ENCODE measurements at regions not wholly inside any gene's neighbourhood (a gene's known extent, or its start where the extent isn't known, plus 50 kb on each side); places are given as distances from the start of the nearest gene placed in this dataset.

GRCh38 chr10:124211921-124212320 is 118.5 kb upstream of the CHST15 start:
- H3K36me3 ChIP-seq: no peaks in the 10 kb centered on the region
- DNase-seq: no peak
- no peak overlapping the region for H3K4me3 ChIP-seq (ENCODE audit: low read depth, low read length)
- H3K27me3 ChIP-seq (ENCODE audit: insufficient read depth, low read depth, severe bottlenecking): no peaks in the 10 kb centered on the region
- peaks cover 6% of the 10 kb centered on the region for H3K9me3 ChIP-seq (ENCODE audit: severe bottlenecking)
- no peak overlapping the region for H3K27ac ChIP-seq
- TF ChIP-seq CTCF (IDR thresholded peaks at IDR 0.05; ENCODE audit: low read depth, low read length): no peak

GRCh38 chr10:124210263-124210662 is 116.9 kb upstream of the CHST15 start:
- no peak for TF ChIP-seq CTCF (IDR thresholded peaks at IDR 0.05; ENCODE audit: low read depth, low read length)
- Histone ChIP-seq H3K27me3 (ENCODE audit: insufficient read depth, low read depth, severe bottlenecking) (no peaks in the 10 kb centered on the region), H3K27ac (no peak overlapping the region), H3K9me3 (ENCODE audit: severe bottlenecking) (peaks cover 6% of the 10 kb centered on the region), H3K4me3 (ENCODE audit: low read depth, low read length) (no peak overlapping the region), H3K36me3 (no peaks in the 10 kb centered on the region)
- no peak for DNase-seq

GRCh38 chr10:124207391-124207790 is 114.0 kb upstream of the CHST15 start:
- no peaks in the 10 kb centered on the region for H3K27me3 ChIP-seq (ENCODE audit: insufficient read depth, low read depth, severe bottlenecking)
- peaks cover 6% of the 10 kb centered on the region for H3K9me3 ChIP-seq (ENCODE audit: severe bottlenecking)
- no peak overlapping the region for H3K27ac ChIP-seq
- TF ChIP-seq CTCF (IDR thresholded peaks at IDR 0.05; ENCODE audit: low read depth, low read length): no peak
- no peak overlapping the region for H3K4me3 ChIP-seq (ENCODE audit: low read depth, low read length)
- no peaks in the 10 kb centered on the region for H3K36me3 ChIP-seq
- DNase-seq: no peak

GRCh38 chr10:124206616-124207015 is 113.2 kb upstream of the CHST15 start:
- TF ChIP-seq CTCF (IDR thresholded peaks at IDR 0.05; ENCODE audit: low read depth, low read length): no peak
- Histone ChIP-seq H3K4me3 (ENCODE audit: low read depth, low read length) (no peak overlapping the region), H3K27me3 (ENCODE audit: insufficient read depth, low read depth, severe bottlenecking) (no peaks in the 10 kb centered on the region), H3K27ac (no peak overlapping the region), H3K36me3 (no peaks in the 10 kb centered on the region), H3K9me3 (ENCODE audit: severe bottlenecking) (peaks cover 6% of the 10 kb centered on the region)
- DNase-seq: no peak

DNA sequence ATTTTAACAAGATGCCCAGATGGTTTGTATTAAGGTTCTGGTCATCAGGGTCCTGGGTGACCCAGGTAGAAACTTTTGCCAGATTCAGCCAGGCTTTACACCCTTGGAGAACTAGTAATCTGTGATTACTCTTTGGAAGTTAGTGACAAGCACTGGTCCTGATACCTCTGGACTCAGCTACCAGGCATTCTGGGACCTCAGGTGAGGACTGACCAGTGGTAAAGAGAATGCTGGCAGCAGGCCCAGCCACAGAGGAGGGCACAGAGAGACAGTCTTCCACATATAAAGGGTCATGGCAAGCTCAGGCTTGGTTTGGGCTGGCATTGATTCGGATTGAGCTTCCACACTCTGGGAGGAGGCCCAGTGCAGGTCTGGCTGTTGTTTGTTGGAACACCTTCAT is 112.0 kb upstream of the CHST15 start:
- Histone ChIP-seq H3K36me3 (no peaks in the 10 kb centered on the region), H3K9me3 (ENCODE audit: severe bottlenecking) (peaks cover 6% of the 10 kb centered on the region), H3K4me3 (ENCODE audit: low read depth, low read length) (no peak overlapping the region), H3K27ac (no peak overlapping the region), H3K27me3 (ENCODE audit: insufficient read depth, low read depth, severe bottlenecking) (no peaks in the 10 kb centered on the region)
- DNase-seq: no peak
- TF ChIP-seq CTCF (IDR thresholded peaks at IDR 0.05; ENCODE audit: low read depth, low read length): no peak

DNA sequence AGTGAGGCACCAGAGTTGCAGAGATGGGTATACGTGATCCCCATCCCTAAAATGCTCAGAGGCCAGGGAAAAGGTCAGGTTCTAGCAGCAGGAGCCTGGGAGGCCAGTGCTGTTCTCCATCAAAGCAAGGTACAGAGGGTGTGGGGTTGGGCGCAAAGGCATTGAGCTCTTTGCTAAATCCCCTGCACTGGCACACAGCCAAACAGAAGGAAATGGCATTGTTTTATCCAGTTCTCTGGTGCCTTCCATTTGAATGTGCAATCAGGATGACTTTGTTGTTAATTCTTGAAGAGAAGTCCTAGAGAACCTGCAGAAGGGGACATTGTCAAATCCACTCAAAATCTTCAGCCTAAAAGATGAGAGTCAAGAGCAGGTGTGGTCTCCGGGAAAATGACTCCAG is 111.3 kb upstream of the CHST15 start:
- peaks cover 6% of the 10 kb centered on the region for H3K9me3 ChIP-seq (ENCODE audit: severe bottlenecking)
- H3K36me3 ChIP-seq: no peaks in the 10 kb centered on the region
- DNase-seq: no peak
- TF ChIP-seq CTCF (IDR thresholded peaks at IDR 0.05; ENCODE audit: low read depth, low read length): no peak
- no peak overlapping the region for H3K4me3 ChIP-seq (ENCODE audit: low read depth, low read length)
- no peaks in the 10 kb centered on the region for H3K27me3 ChIP-seq (ENCODE audit: insufficient read depth, low read depth, severe bottlenecking)
- H3K27ac ChIP-seq: no peak overlapping the region
